GM12891 (cell line): ENCODE measurements at regions not wholly inside any gene's neighbourhood (a gene's known extent, or its start where the extent isn't known, plus 50 kb on each side); places are given as distances from the start of the nearest gene placed in this dataset.

Source experiments
- PAX5 ChIP-seq: IDR thresholded peaks from 2 replicates; pipeline ENCODE4 v1.6.1; 2011; ENCODE audit warnings: low read length, moderate library complexity, mild to moderate bottlenecking; ENCODE audit not compliant: insufficient read depth, severe bottlenecking
- POLR2A ChIP-seq: IDR thresholded peaks from 2 replicates; pipeline ENCODE4 v1.6.1; 2011; ENCODE audit warnings: low read depth, low read length, control low read depth
- POLR2AphosphoS5 ChIP-seq: IDR thresholded peaks from 2 replicates; pipeline ENCODE4 v1.6.1; 2011; ENCODE audit warnings: low read depth, low read length, control low read depth
- SPI1 ChIP-seq: IDR thresholded peaks from 2 replicates; pipeline ENCODE4 v1.6.1; 2011; ENCODE audit warnings: low read depth, low read length, control low read depth
- TAF1 ChIP-seq: IDR thresholded peaks from 2 replicates; pipeline ENCODE4 v1.6.1; 2011; ENCODE audit warnings: low read depth, low read length, control low read depth

GRCh38 chrX:25206778-25207177 lies 191.0 kb upstream of the ARX start:
- no peak for TF ChIP-seq POLR2A
- no peak for TF ChIP-seq POLR2AphosphoS5
- no peak for TF ChIP-seq TAF1
- TF ChIP-seq PAX5 = no peak
- no peak for TF ChIP-seq SPI1
